H9 (cell line): ENCODE measurements at regions not wholly inside any gene's neighbourhood (a gene's known extent, or its start where the extent isn't known, plus 50 kb on each side); places are given as distances from the start of the nearest gene placed in this dataset.

Experiments
- DNase-seq: peaks from one replicate; pipeline ENCODE4 v3.0.0-alpha.2; 2017
- H2AFZ ChIP-seq: one replicate; pipeline ENCODE4 v1.6.1; 2013; ENCODE audit warnings: mild to moderate bottlenecking, low read length, control low read depth, moderate library complexity
- H2AK5ac ChIP-seq: 2 replicates; pipeline ENCODE4 v1.6.1; 2013; ENCODE audit warnings: low read length, control low read depth, mixed read lengths; ENCODE audit not compliant: insufficient read length
- H2BK120ac ChIP-seq: one replicate; pipeline ENCODE4 v1.6.1; 2013; ENCODE audit warnings: low read depth, mild to moderate bottlenecking, low read length, control low read depth, inconsistent platforms; ENCODE audit not compliant: poor library complexity, severe bottlenecking
- H2BK12ac ChIP-seq: 2 replicates; pipeline ENCODE4 v1.6.1; 2013; ENCODE audit warnings: low read length, control low read depth, mixed read lengths, low read depth; ENCODE audit not compliant: insufficient read length
- H2BK15ac ChIP-seq: 2 replicates; pipeline ENCODE4 v1.6.1; 2013; ENCODE audit warnings: low read depth, low read length, control low read depth
- H2BK20ac ChIP-seq: one replicate; pipeline ENCODE4 v1.6.1; 2013; ENCODE audit warnings: low read depth, mild to moderate bottlenecking, low read length, control low read depth, inconsistent platforms; ENCODE audit not compliant: poor library complexity, severe bottlenecking
- H2BK5ac ChIP-seq: 2 replicates; pipeline ENCODE4 v1.6.1; 2013; ENCODE audit warnings: low read length, control low read depth, mixed read lengths; ENCODE audit not compliant: insufficient read length
- H3K14ac ChIP-seq: 2 replicates; pipeline ENCODE4 v1.6.1; 2013; ENCODE audit warnings: low read length, control low read depth; ENCODE audit not compliant: insufficient read depth
- H3K18ac ChIP-seq: 2 replicates; pipeline ENCODE4 v1.6.1; 2013; ENCODE audit warnings: low read depth, mild to moderate bottlenecking, mixed read lengths, low read length, control low read depth; ENCODE audit not compliant: insufficient read length
- H3K23ac ChIP-seq: 2 replicates; pipeline ENCODE4 v1.6.1; 2013; ENCODE audit warnings: low read length, control low read depth, mixed read lengths, low read depth; ENCODE audit not compliant: insufficient read length
- H3K23me2 ChIP-seq: 2 replicates; pipeline ENCODE4 v1.6.1; 2013; ENCODE audit warnings: low read depth, mild to moderate bottlenecking, mixed read lengths, low read length, control low read depth; ENCODE audit not compliant: insufficient read length, poor library complexity, severe bottlenecking
- H3K27ac ChIP-seq: 2 replicates; pipeline ENCODE4 v1.5.1; 2013; ENCODE audit warnings: low read length, control low read depth, mixed read lengths, low read depth; ENCODE audit not compliant: insufficient read length
- H3K27me3 ChIP-seq: 2 replicates; pipeline ENCODE4 v1.6.1; 2013; ENCODE audit warnings: low read length, control low read depth, inconsistent platforms; ENCODE audit not compliant: insufficient read depth
- H3K4ac ChIP-seq: 2 replicates; pipeline ENCODE4 v1.6.1; 2013; ENCODE audit warnings: low read depth, mild to moderate bottlenecking, control low read depth, inconsistent platforms, low read length, moderate library complexity
- H3K4me1 ChIP-seq: 2 replicates; pipeline ENCODE4 v1.6.1; 2013; ENCODE audit warnings: low read length, control low read depth, inconsistent platforms; ENCODE audit not compliant: insufficient read depth
- H3K4me2 ChIP-seq: 2 replicates; pipeline ENCODE4 v1.6.1; 2013; ENCODE audit warnings: low read length, control low read depth, mixed read lengths; ENCODE audit not compliant: insufficient read length, insufficient read depth
- H3K56ac ChIP-seq: 2 replicates; pipeline ENCODE4 v1.6.1; 2013; ENCODE audit warnings: low read depth, mild to moderate bottlenecking, mixed read lengths, low read length, control low read depth; ENCODE audit not compliant: insufficient read length
- H3K79me1 ChIP-seq: 2 replicates; pipeline ENCODE4 v1.6.1; 2013; ENCODE audit warnings: low read depth, mild to moderate bottlenecking, moderate library complexity, low read length, control low read depth, inconsistent platforms; ENCODE audit not compliant: insufficient read depth, poor library complexity, severe bottlenecking
- H3K79me2 ChIP-seq: 2 replicates; pipeline ENCODE4 v1.6.1; 2013; ENCODE audit warnings: low read length, control low read depth, inconsistent platforms; ENCODE audit not compliant: insufficient read depth
- H3K9ac ChIP-seq: 2 replicates; pipeline ENCODE4 v1.6.1; 2013; ENCODE audit warnings: low read length, control low read depth, mixed read lengths; ENCODE audit not compliant: insufficient read length; ENCODE audit errors: extremely low read depth
- H3K9me3 ChIP-seq: one replicate; pipeline ENCODE4 v1.6.1; 2013; ENCODE audit warnings: low read depth, low read length, inconsistent platforms; ENCODE audit not compliant: control insufficient read depth
- H3T11ph ChIP-seq: one replicate; pipeline ENCODE4 v1.6.1; 2013; ENCODE audit warnings: mild to moderate bottlenecking, low read length, control low read depth, inconsistent platforms
- H4K20me1 ChIP-seq: one replicate; pipeline ENCODE4 v1.6.1; 2013; ENCODE audit not compliant: control insufficient read depth, insufficient read length, insufficient read depth
- H4K5ac ChIP-seq: 2 replicates; pipeline ENCODE4 v1.6.1; 2013; ENCODE audit warnings: low read depth, mild to moderate bottlenecking, mixed read lengths, low read length, control low read depth; ENCODE audit not compliant: insufficient read length
- H4K8ac ChIP-seq: replicated peaks from 2 replicates; pipeline ENCODE4 v1.6.1; 2013; ENCODE audit warnings: low read length, control low read depth, mixed read lengths, low read depth; ENCODE audit not compliant: insufficient read length
- H4K91ac ChIP-seq: 2 replicates; pipeline ENCODE4 v1.6.1; 2013; ENCODE audit warnings: low read depth, mild to moderate bottlenecking, moderate library complexity, mixed read lengths, low read length, control low read depth; ENCODE audit not compliant: insufficient read length
- H3K27ac Mint-ChIP-seq, 3 experiments: 2 replicates in 2 of 3; 3 replicates in 1 of 3; pipeline ENCODE4 v1.8.0; 2020 to 2021; ENCODE audit warnings: mixed read lengths in 3 of 3, mild to moderate bottlenecking in 1 of 3, moderate library complexity in 1 of 3
- H3K27me3 Mint-ChIP-seq: 2 replicates; pipeline ENCODE4 v1.8.0; 2021; ENCODE audit warnings: low read depth, mild to moderate bottlenecking, moderate library complexity, mixed read lengths
- H3K36me3 Mint-ChIP-seq, 3 experiments: 2 replicates in 2 of 3; 3 replicates in 1 of 3; pipeline ENCODE4 v1.8.0; 2020 to 2021; ENCODE audit warnings: low read depth in 3 of 3, mixed read lengths in 3 of 3; ENCODE audit not compliant: insufficient read depth in 1 of 3
- H3K4me1 Mint-ChIP-seq, 2 experiments: 2 replicates each; pipeline ENCODE4 v1.8.0; 2020; ENCODE audit warnings: mixed read lengths in 2 of 2
- H3K4me3 Mint-ChIP-seq, 2 experiments: 2 replicates in 1 of 2; 3 replicates in 1 of 2; pipeline ENCODE4 v1.8.0; 2020 to 2021; ENCODE audit warnings: mild to moderate bottlenecking in 2 of 2, mixed read lengths in 2 of 2, moderate library complexity in 1 of 2
- H3K9me3 Mint-ChIP-seq, 2 experiments: 2 replicates in 1 of 2; 3 replicates in 1 of 2; pipeline ENCODE4 v1.8.0; 2020; ENCODE audit warnings: mild to moderate bottlenecking in 2 of 2, mixed read lengths in 2 of 2, moderate library complexity in 1 of 2
- CTCF ChIP-seq: fragments of 200-600 bp; sonication (generic); conservative IDR thresholded peaks from 3 replicates; pipeline ENCODE4 v1.8.0; 2021; ENCODE audit warnings: antibody characterized with exemption, mild to moderate bottlenecking
- WGBS: extraction: QIAGEN DNeasy Blood & Tissue Kit; methylation state at CpG from one replicate; pipeline ENCODE4 v1.1.7; 2013; ENCODE audit warnings: missing lambda C conversion rate, low lambda C conversion rate, mixed read lengths; ENCODE audit not compliant: insufficient read length; ENCODE audit errors: extremely low coverage; 5-methylcytosine and 5-hydroxymethylcytosine counted together

- H3K18ac ChIP-seq, result no peak overlapping the region
- TF ChIP-seq CTCF, result no peak
- H3K27me3 ChIP-seq, result no peaks in the 10 kb centered on the region
- H3T11ph ChIP-seq, result no peak overlapping the region
- no peak overlapping the region for H2BK120ac ChIP-seq
- Mint-ChIP-seq H3K36me3 (peaks cover 0 to under 1% (median 0%) of the 10 kb centered on the region in 3 experiments; a peak in 2 of 7 replicates), H3K4me1 (peaks cover 4 to 10% of the 10 kb centered on the region in 2 experiments), H3K4me3 (no peak overlapping the region), H3K27ac (no peak overlapping the region), H3K9me3 (no peaks in the 10 kb centered on the region; a peak in 2 of 5 replicates), H3K27me3 (no peaks in the 10 kb centered on the region)
- H3K23me2 ChIP-seq, result no peaks in the 10 kb centered on the region
- no peaks in the 10 kb centered on the region for H3K79me2 ChIP-seq
- no peak overlapping the region for H2BK20ac ChIP-seq
- H3K56ac ChIP-seq, result no peak overlapping the region
- no peak overlapping the region for H2AK5ac ChIP-seq
- H4K5ac ChIP-seq, result no peak overlapping the region
- H4K8ac ChIP-seq, result no peak overlapping the region
- no peaks in the 10 kb centered on the region for H3K79me1 ChIP-seq
- no peak overlapping the region for H2BK12ac ChIP-seq
- no peaks in the 10 kb centered on the region for H3K9me3 ChIP-seq
- H3K4ac ChIP-seq, result no peak overlapping the region
- whole genome bisulfite sequencing, result no CpG with 5 or more reads among the region's 3 CpGs
- H4K91ac ChIP-seq, result no peak overlapping the region
- no peaks in the 10 kb centered on the region for H3K4me1 ChIP-seq
- no peak overlapping the region for H3K27ac ChIP-seq
- no peak overlapping the region for H2BK15ac ChIP-seq
- H3K14ac ChIP-seq, result no peak overlapping the region
- H3K4me2 ChIP-seq, result no peak overlapping the region
- H2AFZ ChIP-seq, result no peak overlapping the region
- no peak overlapping the region for H3K9ac ChIP-seq
- no peak overlapping the region for H3K23ac ChIP-seq
- H4K20me1 ChIP-seq, result no peaks in the 10 kb centered on the region
- H2BK5ac ChIP-seq, result no peak overlapping the region
- DNase-seq, result no peak
Observed at GRCh38 chr13:89750371-89750770, 1597.1 kb upstream of the MIR17HG start.
